Ovary (tissue), 3 donors: ENCODE measurements at regions not wholly inside any gene's neighbourhood (a gene's known extent, or its start where the extent isn't known, plus 50 kb on each side); places are given as distances from the start of the nearest gene placed in this dataset.

Source experiments
- EP300 ChIP-seq: sonication (generic); formaldehyde crosslinking; IDR thresholded peaks from one replicate; pipeline ENCODE4 v1.6.1; 2017; ENCODE audit warnings: antibody characterized with exemption
- POLR2A ChIP-seq: fragments of 450-650 bp; IDR thresholded peaks from one replicate; pipeline ENCODE4 v1.6.1; 2017; ENCODE audit warnings: antibody characterized with exemption, mild to moderate bottlenecking, moderate library complexity
- TF ChIP-seq, protein P1 (sequence below), 3 donors: fragments of 450-650 bp in 2 of 3; fragments of 200-600 bp in 1 of 3; IDR thresholded peaks; one replicate each; pipeline versions ENCODE4 v1.5.1 to v1.8.0; 2016 to 2022; ENCODE audit warnings: antibody characterized with exemption in 3 of 3, mild to moderate bottlenecking in 1 of 3
- donor health status: DM: no; HTN: no; CAD: no.

DNA sequence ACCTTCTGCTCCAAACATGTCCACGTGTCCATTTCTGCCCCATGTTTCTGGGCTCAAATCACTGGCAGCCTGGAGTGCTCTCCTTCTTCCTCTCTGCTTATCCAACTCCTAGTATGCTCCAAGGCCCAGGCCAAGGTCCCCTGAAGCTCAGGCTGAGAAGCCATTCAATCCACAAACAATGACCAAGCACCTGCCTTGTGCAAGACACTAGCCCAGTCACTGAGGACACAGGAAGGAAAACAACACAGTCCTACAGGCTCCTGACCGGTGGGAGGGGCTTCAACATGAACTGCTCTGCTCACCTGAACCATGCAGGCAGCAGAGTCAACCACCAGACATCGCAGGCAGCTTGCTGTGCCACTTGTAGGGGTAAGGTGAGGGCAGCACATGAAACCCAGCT lies 93.6 kb downstream of the RPL27A start:
- TF ChIP-seq EP300 = no peak
- TF ChIP-seq, protein P1, sequence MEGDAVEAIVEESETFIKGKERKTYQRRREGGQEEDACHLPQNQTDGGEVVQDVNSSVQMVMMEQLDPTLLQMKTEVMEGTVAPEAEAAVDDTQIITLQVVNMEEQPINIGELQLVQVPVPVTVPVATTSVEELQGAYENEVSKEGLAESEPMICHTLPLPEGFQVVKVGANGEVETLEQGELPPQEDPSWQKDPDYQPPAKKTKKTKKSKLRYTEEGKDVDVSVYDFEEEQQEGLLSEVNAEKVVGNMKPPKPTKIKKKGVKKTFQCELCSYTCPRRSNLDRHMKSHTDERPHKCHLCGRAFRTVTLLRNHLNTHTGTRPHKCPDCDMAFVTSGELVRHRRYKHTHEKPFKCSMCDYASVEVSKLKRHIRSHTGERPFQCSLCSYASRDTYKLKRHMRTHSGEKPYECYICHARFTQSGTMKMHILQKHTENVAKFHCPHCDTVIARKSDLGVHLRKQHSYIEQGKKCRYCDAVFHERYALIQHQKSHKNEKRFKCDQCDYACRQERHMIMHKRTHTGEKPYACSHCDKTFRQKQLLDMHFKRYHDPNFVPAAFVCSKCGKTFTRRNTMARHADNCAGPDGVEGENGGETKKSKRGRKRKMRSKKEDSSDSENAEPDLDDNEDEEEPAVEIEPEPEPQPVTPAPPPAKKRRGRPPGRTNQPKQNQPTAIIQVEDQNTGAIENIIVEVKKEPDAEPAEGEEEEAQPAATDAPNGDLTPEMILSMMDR (IDR thresholded peaks at IDR 0.05) = no peak
- TF ChIP-seq POLR2A = no peak
